HG03095 (cell line): ENCODE measurements at regions not wholly inside any gene's neighbourhood (a gene's known extent, or its start where the extent isn't known, plus 50 kb on each side); places are given as distances from the start of the nearest gene placed in this dataset.

Experiments
- ATAC-seq: cut with Tn5 transposase; IDR thresholded peaks from one replicate; pipeline ENCODE4 v1.9.1; 2021; ENCODE audit warnings: moderate library complexity; ENCODE audit not compliant: unreplicated experiment

DNA sequence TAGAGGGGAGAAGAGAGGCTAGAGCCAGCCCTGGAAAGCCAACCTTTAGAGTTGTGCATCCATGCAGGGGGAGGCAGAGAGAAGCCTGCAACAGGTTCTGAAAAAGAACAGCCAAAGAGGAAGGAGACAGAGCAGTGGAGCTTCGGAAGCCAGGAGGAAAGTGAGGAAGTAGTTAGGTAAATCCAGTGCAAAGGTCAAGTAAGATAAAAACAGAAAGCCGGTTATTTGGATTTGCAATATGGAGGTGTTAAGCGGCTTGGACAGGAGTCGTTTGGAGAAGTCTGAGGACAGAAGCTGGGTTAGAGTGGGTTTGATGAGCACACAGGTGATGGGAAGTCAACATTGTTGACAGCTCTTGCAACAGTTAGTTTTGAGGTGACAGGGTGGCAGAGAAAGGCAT, 53.5 kb upstream of the FLT1 start:
- ATAC-seq = no peak

DNA sequence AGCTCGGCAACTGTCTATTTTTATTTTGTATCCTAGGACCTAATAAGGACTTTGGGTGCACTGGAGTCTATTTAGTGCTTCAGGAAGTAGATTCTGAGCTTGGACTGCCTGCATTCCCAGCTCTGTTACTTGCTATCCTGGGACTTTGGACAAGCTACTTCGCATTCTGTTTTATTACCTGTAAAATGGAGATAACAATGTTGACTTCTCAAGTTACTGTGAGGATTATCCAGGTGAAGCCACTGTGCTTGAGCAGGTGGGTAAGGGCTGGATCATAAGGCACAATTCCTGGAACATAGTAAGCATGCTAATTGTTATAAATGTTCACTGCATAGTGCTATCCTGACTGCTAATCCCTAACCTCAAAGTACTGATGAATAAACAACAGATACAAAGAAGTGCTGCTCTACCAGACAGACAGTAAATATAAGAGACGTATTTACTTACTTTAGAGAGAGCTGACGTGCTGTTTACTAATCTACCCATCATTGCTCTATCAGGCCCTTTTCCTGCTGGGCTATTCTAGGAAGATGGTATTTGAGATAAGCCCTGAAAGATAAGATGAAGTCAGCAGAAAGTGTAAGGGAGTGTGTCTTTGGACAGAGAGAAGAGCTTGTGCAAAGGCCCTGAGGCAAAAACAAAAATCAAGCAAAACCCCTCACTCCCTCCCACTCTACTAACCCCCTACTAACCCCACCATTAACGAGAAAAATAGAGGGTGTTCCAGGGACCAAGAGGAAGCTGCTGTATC, 50.8 kb upstream of the FLT1 start:
- no peak for ATAC-seq
